Endothelial cell of umbilical vein (primary cell): ENCODE measurements at regions not wholly inside any gene's neighbourhood (a gene's known extent, or its start where the extent isn't known, plus 50 kb on each side); places are given as distances from the start of the nearest gene placed in this dataset.

Source experiments
- EZH2 ChIP-seq: IDR thresholded peaks from 2 replicates; pipeline ENCODE4 v1.6.1; 2012; ENCODE audit warnings: borderline replicate concordance, low read depth, mild to moderate bottlenecking, moderate library complexity, low read length, inconsistent platforms; ENCODE audit not compliant: severe bottlenecking
- GATA2 ChIP-seq: IDR thresholded peaks from 2 replicates; pipeline ENCODE4 v1.7.0; 2011; ENCODE audit warnings: low read depth, mild to moderate bottlenecking, moderate library complexity, mixed read lengths, low read length; ENCODE audit not compliant: insufficient read length, insufficient read depth
- JUN ChIP-seq: IDR thresholded peaks from 2 replicates; pipeline ENCODE4 v1.6.1; 2011; ENCODE audit warnings: borderline replicate concordance, low read depth; ENCODE audit not compliant: insufficient read length, insufficient read depth
- MAX ChIP-seq: IDR thresholded peaks from 2 replicates; pipeline ENCODE4 v1.6.1; 2011; ENCODE audit not compliant: insufficient read depth, insufficient read length
- MYC ChIP-seq: IDR thresholded peaks from one replicate; pipeline ENCODE4 v1.6.1; 2011; ENCODE audit warnings: mild to moderate bottlenecking, low read depth, low read length
- POLR2A ChIP-seq: IDR thresholded peaks from 2 replicates; pipeline ENCODE4 v1.6.1; 2012; ENCODE audit warnings: low read depth, mild to moderate bottlenecking, control low read depth, low read length
- POLR2AphosphoS5 ChIP-seq: IDR thresholded peaks from 2 replicates; pipeline ENCODE4 v1.6.1; 2012; ENCODE audit warnings: low read depth, mild to moderate bottlenecking, control low read depth, low read length, moderate library complexity; ENCODE audit not compliant: insufficient read depth
- TF ChIP-seq, protein P1 (sequence below), 2 donors: IDR thresholded peaks; 1 replicate in 1 of 2; 2 replicates in 1 of 2; pipeline ENCODE4 v1.5.1; 2011; ENCODE audit warnings: low read length in 2 of 2, mild to moderate bottlenecking in 2 of 2, moderate library complexity in 2 of 2, control low read depth in 1 of 2, inconsistent platforms in 1 of 2, low read depth in 1 of 2; ENCODE audit not compliant: insufficient read depth in 1 of 2; ENCODE audit errors: extremely low read depth in 1 of 2

- TF ChIP-seq EZH2 (no peak), POLR2A (no peak), POLR2AphosphoS5 (no peak), MAX (no peak), MYC (no peak), JUN (no peak), GATA2 (no peak)
- TF ChIP-seq, protein P1, sequence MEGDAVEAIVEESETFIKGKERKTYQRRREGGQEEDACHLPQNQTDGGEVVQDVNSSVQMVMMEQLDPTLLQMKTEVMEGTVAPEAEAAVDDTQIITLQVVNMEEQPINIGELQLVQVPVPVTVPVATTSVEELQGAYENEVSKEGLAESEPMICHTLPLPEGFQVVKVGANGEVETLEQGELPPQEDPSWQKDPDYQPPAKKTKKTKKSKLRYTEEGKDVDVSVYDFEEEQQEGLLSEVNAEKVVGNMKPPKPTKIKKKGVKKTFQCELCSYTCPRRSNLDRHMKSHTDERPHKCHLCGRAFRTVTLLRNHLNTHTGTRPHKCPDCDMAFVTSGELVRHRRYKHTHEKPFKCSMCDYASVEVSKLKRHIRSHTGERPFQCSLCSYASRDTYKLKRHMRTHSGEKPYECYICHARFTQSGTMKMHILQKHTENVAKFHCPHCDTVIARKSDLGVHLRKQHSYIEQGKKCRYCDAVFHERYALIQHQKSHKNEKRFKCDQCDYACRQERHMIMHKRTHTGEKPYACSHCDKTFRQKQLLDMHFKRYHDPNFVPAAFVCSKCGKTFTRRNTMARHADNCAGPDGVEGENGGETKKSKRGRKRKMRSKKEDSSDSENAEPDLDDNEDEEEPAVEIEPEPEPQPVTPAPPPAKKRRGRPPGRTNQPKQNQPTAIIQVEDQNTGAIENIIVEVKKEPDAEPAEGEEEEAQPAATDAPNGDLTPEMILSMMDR (IDR thresholded peaks at IDR 0.05; ENCODE audit: extremely low read depth in 1 of 2, insufficient read depth in 1 of 2, low read depth in 1 of 2, low read length in 2 of 2) = no peak
These were observed 121.9 kb upstream of the IPO9 start for GRCh38 chr1:201707027-201707426.
